ENCODE measurements at regions not wholly inside any gene's neighbourhood (a gene's known extent, or its start where the extent isn't known, plus 50 kb on each side); places are given as distances from the start of the nearest gene placed in this dataset.
A peak's percentile ranks its signal among the peaks of the same experiment; 100 is the strongest.
"Not testable (repeated sequence)": the region's sequence is repeated elsewhere in the genome, so short reads cannot be mapped to it uniquely, and the experiment has no call there.

DNA sequence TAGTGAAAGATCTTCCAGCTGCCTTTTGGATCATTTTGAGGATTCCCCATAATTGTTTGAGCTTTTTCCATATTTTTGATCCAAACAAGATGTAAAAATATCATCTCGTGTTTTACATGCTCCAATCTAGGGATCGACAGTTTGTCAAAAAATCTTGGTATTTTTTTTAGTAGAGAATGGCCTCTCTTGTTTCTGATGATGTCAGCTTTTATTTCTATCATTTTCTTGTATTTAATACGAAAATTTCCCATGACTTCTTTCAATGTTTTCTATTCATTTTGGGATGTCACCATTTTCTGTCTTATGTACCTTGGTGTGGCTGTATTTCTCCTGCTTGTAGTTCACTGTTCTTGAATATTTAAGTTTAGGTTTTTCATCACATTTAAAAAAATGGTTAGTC, 812.0 kb upstream of the NCAM2 start:
- Mint-ChIP-seq H3K36me3 (ENCODE audit: insufficient read depth in 2 of 2) (peaks cover 0 to 2% of the 10 kb centered on the region in 2 donors), H3K4me1 (ENCODE audit: low read depth) (no peaks in the 10 kb centered on the region), H3K4me3 (no peak overlapping the region), H3K27me3 (ENCODE audit: low read depth) (no peaks in the 10 kb centered on the region), H3K9me3 (peaks cover 11 to 12% of the 10 kb centered on the region in 2 donors), H3K27ac (no peak overlapping the region)
- DNase-seq (no peak), ATAC-seq (replicated peaks in 1 of 2) (no peak)

DNA sequence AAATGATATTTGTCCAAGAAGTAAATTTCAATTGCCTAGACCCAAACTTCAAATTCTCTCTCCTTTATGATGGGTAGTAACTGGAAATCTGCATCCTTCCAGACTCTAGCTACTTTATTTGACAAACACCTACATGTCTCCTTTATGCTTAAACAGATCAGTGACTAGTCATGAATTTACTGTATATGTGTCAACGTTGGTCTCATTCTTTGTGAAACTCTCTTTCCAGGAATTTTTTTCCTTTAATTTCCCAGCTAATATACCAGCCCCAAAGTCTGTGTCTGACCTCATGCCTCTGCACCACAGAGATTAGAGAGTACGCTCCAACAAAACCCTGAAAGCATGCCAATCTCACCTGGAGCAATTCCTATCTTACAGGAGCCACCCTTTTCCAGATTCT, 811.2 kb upstream of the NCAM2 start:
- Mint-ChIP-seq H3K4me3 (no peak overlapping the region), H3K9me3 (peaks cover 11 to 12% of the 10 kb centered on the region in 2 donors), H3K27ac (no peak overlapping the region), H3K36me3 (ENCODE audit: insufficient read depth in 2 of 2) (peaks cover 0 to 2% of the 10 kb centered on the region in 2 donors), H3K4me1 (ENCODE audit: low read depth) (no peaks in the 10 kb centered on the region), H3K27me3 (ENCODE audit: low read depth) (no peaks in the 10 kb centered on the region)
- no peak for DNase-seq
- no peak for ATAC-seq (replicated peaks in 1 of 2)

DNA sequence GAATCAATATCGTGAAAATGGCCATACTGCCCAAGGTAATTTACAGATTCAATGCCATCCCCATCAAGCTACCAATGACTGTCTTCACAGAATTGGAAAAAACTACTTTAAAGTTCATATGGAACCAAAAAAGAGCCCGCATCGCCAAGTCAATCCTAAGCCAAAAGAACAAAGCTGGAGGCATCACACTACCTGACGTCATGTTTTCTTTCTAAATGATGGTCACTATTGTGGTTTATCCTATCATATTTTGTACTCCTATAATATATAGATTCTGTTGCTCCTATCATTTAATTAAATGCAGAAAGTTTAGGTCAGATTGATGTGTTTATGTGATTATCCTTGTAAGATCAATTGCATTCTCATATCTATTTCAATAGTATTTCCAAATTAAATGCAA, 796.9 kb upstream of the NCAM2 start:
- not testable (repeated sequence) for H3K36me3 Mint-ChIP-seq (ENCODE audit: insufficient read depth in 2 of 2); H3K27me3 Mint-ChIP-seq (ENCODE audit: low read depth); H3K4me1 Mint-ChIP-seq (ENCODE audit: low read depth); H3K27ac Mint-ChIP-seq; DNase-seq; H3K4me3 Mint-ChIP-seq; H3K9me3 Mint-ChIP-seq; ATAC-seq (replicated peaks in 1 of 2)

DNA sequence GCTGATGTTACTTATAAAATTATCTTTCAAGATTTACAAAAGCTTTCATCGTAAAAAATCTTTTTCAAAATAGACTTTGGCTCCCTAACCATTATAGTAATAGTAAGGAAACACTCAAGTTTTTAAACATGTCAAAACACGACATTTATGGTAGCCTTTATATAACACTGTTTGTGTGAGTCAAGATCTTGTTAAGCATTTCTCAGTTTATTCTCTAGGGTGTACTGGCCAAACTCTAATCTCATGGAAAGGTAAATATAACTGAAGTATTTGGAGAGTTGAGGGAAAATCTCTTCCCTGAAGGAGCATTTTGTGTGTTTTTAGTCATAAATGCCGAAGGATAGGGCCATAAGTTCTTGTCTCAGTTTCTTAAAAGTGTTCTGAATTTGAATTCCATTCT, 790.9 kb upstream of the NCAM2 start:
- no peaks in the 10 kb centered on the region for H3K27me3 Mint-ChIP-seq (ENCODE audit: low read depth)
- no peaks in the 10 kb centered on the region for H3K4me1 Mint-ChIP-seq (ENCODE audit: low read depth)
- peaks cover 3 to 7% of the 10 kb centered on the region in 2 donors for H3K9me3 Mint-ChIP-seq
- ATAC-seq (replicated peaks in 1 of 2) (no peak), DNase-seq (no peak)
- H3K27ac Mint-ChIP-seq, result no peak overlapping the region
- H3K4me3 Mint-ChIP-seq, result no peak overlapping the region
- H3K36me3 Mint-ChIP-seq (ENCODE audit: insufficient read depth in 2 of 2), result no peaks in the 10 kb centered on the region

DNA sequence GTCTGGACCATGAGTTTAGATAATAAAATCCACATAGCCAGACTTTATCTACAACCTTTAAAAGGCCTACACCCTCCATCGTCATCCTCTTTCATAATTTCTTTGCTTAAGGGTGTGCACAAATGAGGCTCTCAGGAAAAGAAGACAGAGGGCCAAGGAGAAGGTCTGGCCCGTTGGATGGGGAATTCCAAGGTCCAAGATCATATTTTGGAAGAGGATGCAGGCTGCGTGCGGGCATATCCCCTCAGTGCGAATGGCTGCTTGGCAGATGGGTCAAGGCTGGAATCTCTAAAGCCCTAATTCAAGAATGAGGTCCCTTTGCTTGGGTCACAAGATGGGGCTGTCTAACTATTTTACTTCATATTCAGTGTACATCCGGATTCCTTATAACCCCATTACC, 782.2 kb upstream of the NCAM2 start:
- H3K27ac Mint-ChIP-seq, result no peak overlapping the region

DNA sequence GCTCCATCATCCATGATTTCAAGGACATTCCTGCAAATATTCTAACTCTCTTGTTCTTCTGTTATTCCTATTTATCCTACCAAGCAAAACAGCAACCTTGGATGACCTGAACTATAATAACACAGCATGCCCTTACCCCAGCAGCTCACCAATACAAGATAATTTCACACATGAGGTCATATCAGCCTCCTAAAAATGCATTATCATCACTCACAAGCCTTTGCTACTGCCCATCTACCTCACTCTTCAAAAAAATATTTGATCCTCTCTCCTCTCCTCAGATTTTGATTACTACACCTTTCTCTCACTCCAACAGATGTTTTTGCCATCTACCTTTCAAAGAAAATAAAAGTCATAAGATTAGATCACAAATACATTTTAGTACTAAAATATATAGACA, 777.6 kb upstream of the NCAM2 start:
- Mint-ChIP-seq H3K36me3 (ENCODE audit: insufficient read depth in 2 of 2) (no peaks in the 10 kb centered on the region), H3K9me3 (peaks cover 4 to 13% of the 10 kb centered on the region in 2 donors), H3K4me1 (ENCODE audit: low read depth) (no peaks in the 10 kb centered on the region), H3K27me3 (ENCODE audit: low read depth) (no peaks in the 10 kb centered on the region), H3K27ac (no peak overlapping the region), H3K4me3 (no peak overlapping the region)
- DNase-seq (no peak), ATAC-seq (replicated peaks in 1 of 2) (no peak)

More for the DNA sequence above, 782.2 kb upstream of the NCAM2 start:
- ATAC-seq (replicated peaks in 1 of 2) (no peak), DNase-seq (no peak)
- no peaks in the 10 kb centered on the region for H3K4me1 Mint-ChIP-seq (ENCODE audit: low read depth)
- no peaks in the 10 kb centered on the region for H3K36me3 Mint-ChIP-seq (ENCODE audit: insufficient read depth in 2 of 2)
- no peak overlapping the region for H3K4me3 Mint-ChIP-seq
- H3K9me3 Mint-ChIP-seq, result peaks cover 10 to 16% of the 10 kb centered on the region in 2 donors
- H3K27me3 Mint-ChIP-seq (ENCODE audit: low read depth), result no peaks in the 10 kb centered on the region

DNA sequence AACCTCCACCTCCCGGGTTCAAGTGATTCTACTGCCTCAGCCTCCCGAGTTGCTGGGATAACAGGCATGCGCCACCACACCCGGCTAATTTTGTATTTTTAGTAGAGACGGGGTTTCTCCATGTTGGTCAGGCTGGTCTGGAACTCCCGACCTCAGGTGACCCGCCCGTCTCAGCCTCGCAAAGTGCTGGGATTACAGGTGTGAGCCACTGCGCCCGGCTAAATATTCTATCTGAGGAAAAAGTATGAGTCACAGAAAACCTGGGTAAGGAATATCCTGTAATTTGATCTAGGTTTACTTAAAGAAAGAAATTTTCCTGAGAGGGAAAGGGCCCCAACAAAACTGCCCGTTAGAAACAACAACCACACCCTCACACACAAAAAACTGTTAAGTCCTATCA, 776.2 kb upstream of the NCAM2 start:
- DNase-seq; H3K27me3 Mint-ChIP-seq (ENCODE audit: low read depth); H3K36me3 Mint-ChIP-seq (ENCODE audit: insufficient read depth in 2 of 2); ATAC-seq (replicated peaks in 1 of 2); H3K4me3 Mint-ChIP-seq; H3K9me3 Mint-ChIP-seq; H3K4me1 Mint-ChIP-seq (ENCODE audit: low read depth); H3K27ac Mint-ChIP-seq: not testable (repeated sequence)

DNA sequence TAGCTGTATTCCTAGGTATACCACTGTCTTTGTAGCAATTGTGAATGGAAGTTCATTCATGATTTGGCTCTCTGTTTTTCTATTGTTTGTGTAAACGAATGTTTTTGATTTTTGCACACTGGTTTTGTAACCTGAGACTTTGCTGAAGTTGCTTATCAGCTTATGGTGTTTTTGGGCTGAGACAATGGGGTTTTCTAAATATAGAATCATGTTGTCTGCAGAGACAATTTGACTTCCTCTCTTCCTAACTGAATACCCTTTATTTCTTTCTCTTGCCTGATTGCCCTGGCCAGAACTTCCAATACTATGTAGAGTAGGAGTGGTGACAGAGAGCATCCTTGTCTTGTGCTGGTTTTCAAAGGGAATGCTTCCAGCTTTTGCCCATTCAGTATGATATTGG, 761.6 kb upstream of the NCAM2 start:
- H3K4me1 Mint-ChIP-seq (ENCODE audit: low read depth); ATAC-seq (replicated peaks in 1 of 2); H3K27me3 Mint-ChIP-seq (ENCODE audit: low read depth); H3K36me3 Mint-ChIP-seq (ENCODE audit: insufficient read depth in 2 of 2); DNase-seq; H3K4me3 Mint-ChIP-seq: not testable (repeated sequence)
- H3K27ac Mint-ChIP-seq, result peak overlapping the region; percentile 44
- peaks cover 14 to 25% of the 10 kb centered on the region in 2 donors for H3K9me3 Mint-ChIP-seq

DNA sequence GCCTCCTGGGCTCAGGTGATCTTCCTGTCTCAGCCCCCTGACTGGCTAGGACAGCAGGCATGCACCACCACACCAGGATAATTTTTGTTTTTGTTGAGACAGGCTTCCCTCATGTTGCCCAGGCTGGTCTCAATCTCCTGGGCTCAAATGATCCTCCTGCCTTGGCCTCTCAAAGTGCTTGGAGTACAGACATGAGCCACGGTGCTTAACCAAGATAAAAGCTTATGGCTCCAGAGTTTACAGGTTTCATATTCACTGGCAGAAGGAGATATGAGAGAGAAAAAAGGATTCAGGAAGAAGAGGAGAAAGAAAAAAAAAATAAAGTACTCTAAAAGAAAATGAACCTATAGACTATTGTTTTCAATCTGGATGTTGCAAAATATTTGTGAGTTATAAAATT, 748.8 kb upstream of the NCAM2 start:
- Mint-ChIP-seq H3K4me3 (no peak overlapping the region), H3K27me3 (ENCODE audit: low read depth) (no peaks in the 10 kb centered on the region), H3K9me3 (peaks cover 0 to 2% of the 10 kb centered on the region in 2 donors), H3K27ac (no peak overlapping the region), H3K36me3 (ENCODE audit: insufficient read depth in 2 of 2) (no peaks in the 10 kb centered on the region), H3K4me1 (ENCODE audit: low read depth) (no peaks in the 10 kb centered on the region)
- ATAC-seq (replicated peaks in 1 of 2) (no peak), DNase-seq (no peak)

DNA sequence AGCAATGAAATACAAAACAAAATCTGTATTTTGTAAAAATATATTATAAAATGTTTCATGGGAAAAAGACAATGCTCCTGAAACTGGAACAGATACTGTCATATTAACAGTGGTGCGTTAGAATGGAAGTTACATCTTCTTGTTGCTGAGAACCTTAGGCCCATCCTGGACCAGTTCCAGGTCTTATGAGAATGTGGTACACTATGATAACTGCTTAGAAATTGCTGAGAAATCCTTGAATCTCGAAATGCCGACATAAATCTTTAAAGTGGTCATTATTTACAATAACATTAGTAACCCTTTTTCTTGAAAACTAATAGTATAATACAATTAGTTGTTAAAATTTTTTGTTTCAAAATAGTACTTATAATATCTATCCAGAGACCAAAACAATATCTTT, 747.9 kb upstream of the NCAM2 start:
- Mint-ChIP-seq H3K4me1 (ENCODE audit: low read depth) (no peaks in the 10 kb centered on the region), H3K36me3 (ENCODE audit: insufficient read depth in 2 of 2) (no peaks in the 10 kb centered on the region), H3K27ac (no peak overlapping the region), H3K27me3 (ENCODE audit: low read depth) (no peaks in the 10 kb centered on the region), H3K9me3 (peaks cover 0 to under 1% of the 10 kb centered on the region in 2 donors), H3K4me3 (no peak overlapping the region)
- no peak for ATAC-seq (replicated peaks in 1 of 2)
- no peak for DNase-seq

DNA sequence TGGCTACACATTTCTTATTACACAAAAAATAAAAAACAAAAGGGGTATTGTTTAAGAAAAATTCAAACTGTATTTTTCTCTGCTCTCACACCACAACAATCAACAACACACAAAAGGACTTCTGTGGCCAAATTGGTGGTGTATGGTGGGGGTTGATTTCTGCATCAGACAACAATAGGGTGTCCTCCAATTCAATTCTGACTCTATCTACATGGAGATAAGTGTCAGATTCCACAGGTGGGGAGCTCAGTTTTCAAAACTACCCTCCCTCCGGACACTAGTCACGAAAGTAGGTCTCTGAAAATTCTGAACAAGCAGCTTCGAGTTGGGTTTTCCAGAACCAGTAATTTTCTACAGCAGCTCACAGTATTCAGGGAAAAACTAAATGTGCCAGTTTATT, 744.9 kb upstream of the NCAM2 start:
- H3K9me3 Mint-ChIP-seq, result no peaks in the 10 kb centered on the region
- no peak overlapping the region for H3K4me3 Mint-ChIP-seq
- no peaks in the 10 kb centered on the region for H3K36me3 Mint-ChIP-seq (ENCODE audit: insufficient read depth in 2 of 2)
- DNase-seq (no peak), ATAC-seq (replicated peaks in 1 of 2) (no peak)
- no peaks in the 10 kb centered on the region for H3K4me1 Mint-ChIP-seq (ENCODE audit: low read depth)
- no peak overlapping the region for H3K27ac Mint-ChIP-seq
- no peaks in the 10 kb centered on the region for H3K27me3 Mint-ChIP-seq (ENCODE audit: low read depth)

DNA sequence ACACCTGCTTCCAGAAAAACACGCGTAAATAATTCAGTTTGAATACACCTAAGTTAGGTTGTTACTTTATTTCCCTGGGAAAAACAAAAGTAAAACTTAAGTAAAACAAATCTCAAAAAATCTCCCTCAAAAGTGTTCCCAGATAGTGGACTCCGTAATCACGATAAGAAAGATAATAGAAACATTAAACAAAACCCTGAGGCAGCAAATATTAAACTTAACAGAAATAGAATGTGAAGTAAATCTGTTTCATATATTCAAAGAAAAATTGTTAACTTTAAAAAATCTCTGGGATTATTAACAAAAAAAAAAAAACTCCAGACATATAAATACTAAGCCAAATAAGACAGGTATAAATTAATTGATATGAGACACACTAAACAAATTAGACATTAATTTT, 743.2 kb upstream of the NCAM2 start:
- Mint-ChIP-seq H3K4me3 (no peak overlapping the region), H3K36me3 (ENCODE audit: insufficient read depth in 2 of 2) (no peaks in the 10 kb centered on the region), H3K4me1 (ENCODE audit: low read depth) (no peaks in the 10 kb centered on the region), H3K27ac (no peak overlapping the region), H3K9me3 (peaks cover 0 to 6% of the 10 kb centered on the region in 2 donors), H3K27me3 (ENCODE audit: low read depth) (no peaks in the 10 kb centered on the region)
- DNase-seq, result no peak
- no peak for ATAC-seq (replicated peaks in 1 of 2)

DNA sequence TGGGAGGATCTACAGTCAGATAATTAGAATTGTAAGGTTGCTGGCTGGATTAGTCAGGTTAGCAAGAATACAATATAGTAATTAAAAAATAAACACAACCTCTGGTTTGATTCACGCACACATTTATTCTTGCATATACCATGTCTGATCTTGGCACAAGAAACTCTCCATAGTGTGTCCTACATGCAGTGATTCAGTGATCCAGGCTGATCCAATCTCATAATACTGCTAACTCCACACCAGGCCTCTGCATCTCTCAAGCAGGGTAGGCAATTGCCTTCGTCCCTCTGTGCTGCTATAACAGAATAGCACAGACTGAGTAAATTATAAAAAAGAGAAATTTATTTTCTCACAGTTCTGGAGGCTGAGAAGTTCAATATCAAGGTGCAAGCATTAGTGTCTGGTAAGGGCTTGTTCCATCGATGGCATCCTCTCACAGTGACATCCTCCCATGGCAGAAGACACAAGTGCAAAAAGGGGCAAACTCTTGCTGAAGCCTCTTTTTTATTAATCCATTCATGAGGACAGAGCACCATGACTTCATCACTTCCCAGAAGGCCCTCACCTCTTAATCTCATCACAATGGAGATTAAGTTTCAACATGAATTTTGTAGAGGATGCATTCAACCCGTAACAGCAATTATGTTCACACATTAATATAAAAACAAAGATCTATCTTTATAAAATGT, 741.0 kb upstream of the NCAM2 start:
- no peak overlapping the region for H3K27ac Mint-ChIP-seq
- DNase-seq (no peak), ATAC-seq (replicated peaks in 1 of 2) (no peak)
- no peaks in the 10 kb centered on the region for H3K36me3 Mint-ChIP-seq (ENCODE audit: insufficient read depth in 2 of 2)
- H3K9me3 Mint-ChIP-seq, result peaks cover 0 to 9% of the 10 kb centered on the region in 2 donors
- no peaks in the 10 kb centered on the region for H3K27me3 Mint-ChIP-seq (ENCODE audit: low read depth)
- no peak overlapping the region for H3K4me3 Mint-ChIP-seq
- H3K4me1 Mint-ChIP-seq (ENCODE audit: low read depth), result no peaks in the 10 kb centered on the region

DNA sequence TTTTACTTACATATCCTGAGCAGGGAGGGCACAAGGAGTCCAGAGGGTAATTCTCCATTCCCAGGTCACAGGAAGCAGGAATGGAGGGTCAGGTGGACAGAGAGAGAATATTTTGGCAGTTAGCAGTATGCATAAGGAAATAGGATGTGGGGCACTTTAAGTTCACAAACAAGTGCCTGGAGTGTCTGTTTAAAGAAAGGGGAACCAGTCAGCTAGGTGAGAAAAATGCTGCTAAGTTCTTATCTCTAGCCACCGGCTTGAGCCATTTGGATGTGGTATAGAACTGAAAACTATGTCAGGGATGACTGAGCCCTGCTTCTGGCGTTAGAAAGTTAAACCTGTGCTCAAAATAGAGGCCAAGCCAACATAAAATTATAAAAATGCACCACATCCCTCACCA, 739.7 kb upstream of the NCAM2 start:
- no peak for ATAC-seq (replicated peaks in 1 of 2)
- Mint-ChIP-seq H3K4me1 (ENCODE audit: low read depth) (no peaks in the 10 kb centered on the region), H3K4me3 (no peak overlapping the region), H3K36me3 (ENCODE audit: insufficient read depth in 2 of 2) (no peaks in the 10 kb centered on the region), H3K9me3 (peaks cover 0 to 9% of the 10 kb centered on the region in 2 donors), H3K27ac (no peak overlapping the region), H3K27me3 (ENCODE audit: low read depth) (no peaks in the 10 kb centered on the region)
- no peak for DNase-seq
